Lung (tissue), 11 donors: ENCODE measurements at regions not wholly inside any gene's neighbourhood (a gene's known extent, or its start where the extent isn't known, plus 50 kb on each side); places are given as distances from the start of the nearest gene placed in this dataset.
"Not testable (repeated sequence)": the region's sequence is repeated elsewhere in the genome, so short reads cannot be mapped to it uniquely, and the experiment has no call there.

Source experiments
- ATAC-seq: fragments of 200-7000 bp; cut with Tn5 transposase; one replicate; pipeline ENCODE4 v1.9.1; 2020; ENCODE audit warnings: moderate number of reproducible peaks; ENCODE audit not compliant: insufficient read depth, low FRiP score
- DNase-seq, 3 donors: peaks; one replicate each; pipeline ENCODE4 v3.0.0-alpha.2; 2013 to 2017
- H3K27ac ChIP-seq, 2 donors: one replicate each; pipeline ENCODE4 v1.5.1; 2013; ENCODE audit warnings: mild to moderate bottlenecking in 2 of 2, moderate library complexity in 2 of 2, control low read depth in 1 of 2, inconsistent platforms in 1 of 2, low read depth in 1 of 2, low read length in 1 of 2
- H3K27me3 ChIP-seq, 3 donors: one replicate each; pipeline ENCODE4 v1.5.1; 2013; ENCODE audit warnings: low read length in 2 of 3; ENCODE audit not compliant: control insufficient read depth in 3 of 3, insufficient read depth in 3 of 3
- H3K36me3 ChIP-seq, 4 donors: one replicate each; pipeline ENCODE4 v1.5.1; 2013; ENCODE audit warnings: low read length in 4 of 4, mild to moderate bottlenecking in 1 of 4, moderate library complexity in 1 of 4; ENCODE audit not compliant: control insufficient read depth in 4 of 4, insufficient read depth in 4 of 4
- H3K4me1 ChIP-seq, 5 donors: one replicate each; pipeline ENCODE4 v1.5.1; 2013; ENCODE audit warnings: low read length in 5 of 5, mild to moderate bottlenecking in 2 of 5, moderate library complexity in 1 of 5; ENCODE audit not compliant: control insufficient read depth in 5 of 5, insufficient read depth in 5 of 5
- H3K4me3 ChIP-seq: one replicate; pipeline ENCODE4 v1.5.1; 2013; ENCODE audit warnings: mild to moderate bottlenecking, control low read depth, moderate library complexity
- H3K9ac ChIP-seq, 2 donors: one replicate each; pipeline ENCODE4 v1.5.1; 2013; ENCODE audit warnings: low read length in 2 of 2, control low read depth in 1 of 2; ENCODE audit not compliant: insufficient read depth in 1 of 2
- H3K9me3 ChIP-seq, 4 donors: one replicate each; pipeline ENCODE4 v1.5.1; 2013; ENCODE audit warnings: low read length in 3 of 4, mild to moderate bottlenecking in 1 of 4, moderate library complexity in 1 of 4; ENCODE audit not compliant: control insufficient read depth in 4 of 4, insufficient read depth in 3 of 4
- WGBS, 2 donors: extraction: QIAGEN DNeasy Blood & Tissue Kit; methylation state at CpG; one replicate each; pipeline ENCODE4 v1.1.7; 2013; 5-methylcytosine and 5-hydroxymethylcytosine counted together
- TF ChIP-seq, protein P1 (sequence below): IDR thresholded peaks from 2 replicates; pipeline ENCODE4 v1.5.1; 2012; ENCODE audit warnings: mild to moderate bottlenecking; ENCODE audit errors: control extremely low read depth, extremely low read depth
- donor health status: control.
- donor health status: control.
- donor health status: Bipolar disorder and iron deficiency.
- donor health status: healthy.
- donor health status: DM: yes; HTN: yes; CAD: no.

DNA sequence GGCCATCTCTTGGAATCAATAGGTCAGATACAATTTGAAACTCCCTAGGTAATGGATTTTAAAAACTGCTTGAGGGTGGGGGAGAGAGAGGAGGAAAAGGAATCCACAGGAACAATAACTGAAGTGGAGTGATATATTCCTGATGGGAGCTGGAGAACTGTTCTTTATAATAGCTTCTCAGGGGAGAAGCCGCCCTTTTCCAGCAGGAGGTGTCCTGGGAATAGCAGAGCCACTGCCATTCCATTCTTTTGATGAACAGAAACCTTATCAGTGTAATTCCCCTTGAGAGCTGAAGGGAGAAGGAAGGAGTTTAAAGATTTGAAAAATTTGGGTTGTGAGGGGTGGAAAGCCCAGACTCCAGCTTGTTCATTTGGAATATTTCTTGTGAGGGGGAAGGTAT, 504.9 kb upstream of the DPH6 start:
- no peak overlapping the region for H3K27ac ChIP-seq
- H3K36me3 ChIP-seq = no peaks in the 10 kb centered on the region
- TF ChIP-seq, protein P1, sequence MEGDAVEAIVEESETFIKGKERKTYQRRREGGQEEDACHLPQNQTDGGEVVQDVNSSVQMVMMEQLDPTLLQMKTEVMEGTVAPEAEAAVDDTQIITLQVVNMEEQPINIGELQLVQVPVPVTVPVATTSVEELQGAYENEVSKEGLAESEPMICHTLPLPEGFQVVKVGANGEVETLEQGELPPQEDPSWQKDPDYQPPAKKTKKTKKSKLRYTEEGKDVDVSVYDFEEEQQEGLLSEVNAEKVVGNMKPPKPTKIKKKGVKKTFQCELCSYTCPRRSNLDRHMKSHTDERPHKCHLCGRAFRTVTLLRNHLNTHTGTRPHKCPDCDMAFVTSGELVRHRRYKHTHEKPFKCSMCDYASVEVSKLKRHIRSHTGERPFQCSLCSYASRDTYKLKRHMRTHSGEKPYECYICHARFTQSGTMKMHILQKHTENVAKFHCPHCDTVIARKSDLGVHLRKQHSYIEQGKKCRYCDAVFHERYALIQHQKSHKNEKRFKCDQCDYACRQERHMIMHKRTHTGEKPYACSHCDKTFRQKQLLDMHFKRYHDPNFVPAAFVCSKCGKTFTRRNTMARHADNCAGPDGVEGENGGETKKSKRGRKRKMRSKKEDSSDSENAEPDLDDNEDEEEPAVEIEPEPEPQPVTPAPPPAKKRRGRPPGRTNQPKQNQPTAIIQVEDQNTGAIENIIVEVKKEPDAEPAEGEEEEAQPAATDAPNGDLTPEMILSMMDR = no peak
- H3K4me3 ChIP-seq = no peak overlapping the region
- DNase-seq (no peak), ATAC-seq (no peak)
- no peak overlapping the region for H3K9ac ChIP-seq
- no peaks in the 10 kb centered on the region for H3K4me1 ChIP-seq
- 79 to 81% methylated on average over 1 of the region's 1 CpG for WGBS, 2 donors
- no peaks in the 10 kb centered on the region for H3K27me3 ChIP-seq
- H3K9me3 ChIP-seq = no peaks in the 10 kb centered on the region

GRCh38 chr15:36052641-36053040, 506.7 kb upstream of the DPH6 start:
- ATAC-seq, H3K9me3 ChIP-seq, H3K27ac ChIP-seq, H3K9ac ChIP-seq, H3K4me1 ChIP-seq, H3K27me3 ChIP-seq, H3K4me3 ChIP-seq, H3K36me3 ChIP-seq: not testable (repeated sequence)
- DNase-seq = peak in 2 of 3 donors; percentile 11
- WGBS, 2 donors = 21 to 23% methylated on average over 1 of the region's 1 CpG

DNA sequence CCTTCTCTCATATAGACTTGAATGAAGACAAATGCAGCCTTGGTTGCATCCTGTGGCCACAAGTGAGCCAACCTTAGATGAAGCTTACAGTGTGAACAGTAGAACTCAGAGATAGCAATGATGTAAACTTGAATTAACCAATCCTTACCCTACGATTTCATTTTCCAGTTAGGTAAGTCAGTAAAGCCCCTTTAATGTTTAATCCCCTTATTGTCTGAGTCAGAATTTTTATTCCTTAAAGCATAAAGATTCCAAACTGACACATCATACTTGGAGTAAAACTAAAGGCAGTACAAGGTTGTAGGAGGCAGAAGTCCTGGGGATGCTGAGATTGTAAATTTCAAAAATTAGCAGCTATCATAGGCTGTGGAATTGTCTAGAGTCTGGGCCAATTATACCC, 507.8 kb upstream of the DPH6 start:
- no peaks in the 10 kb centered on the region for H3K4me1 ChIP-seq
- no peaks in the 10 kb centered on the region for H3K36me3 ChIP-seq
- H3K27ac ChIP-seq = no peak overlapping the region
- H3K4me3 ChIP-seq = no peak overlapping the region
- no peaks in the 10 kb centered on the region for H3K27me3 ChIP-seq
- ATAC-seq = no peak
- no peak for DNase-seq
- TF ChIP-seq, protein P1 = no peak
- no peaks in the 10 kb centered on the region for H3K9me3 ChIP-seq
- no peak overlapping the region for H3K9ac ChIP-seq
- WGBS, 2 donors = 71 to 78% methylated on average over 1 of the region's 1 CpG

GRCh38 chr15:36059596-36059995, 513.6 kb upstream of the DPH6 start:
- Histone ChIP-seq H3K27me3 (no peaks in the 10 kb centered on the region), H3K27ac (no peak overlapping the region), H3K9ac (no peak overlapping the region), H3K36me3 (no peaks in the 10 kb centered on the region), H3K9me3 (no peaks in the 10 kb centered on the region), H3K4me3 (no peak overlapping the region), H3K4me1 (peaks cover 0 to 3% (median 0%) of the 10 kb centered on the region in 5 donors)
- whole genome bisulfite sequencing, 2 donors = 84 to 88% methylated on average over 3 of the region's 3 CpGs
- TF ChIP-seq, protein P1 = no peak
- DNase-seq (no peak), ATAC-seq (no peak)
